Ishikawa (cell line): ENCODE measurements at regions not wholly inside any gene's neighbourhood (a gene's known extent, or its start where the extent isn't known, plus 50 kb on each side); places are given as distances from the start of the nearest gene placed in this dataset.

Source experiments
- CEBPB ChIP-seq: IDR thresholded peaks from 2 replicates; pipeline ENCODE4 v1.6.1; 2012
- CREB1 ChIP-seq: IDR thresholded peaks from 2 replicates; pipeline ENCODE4 v1.6.1; 2012; ENCODE audit warnings: low read depth
- EGR1 ChIP-seq: IDR thresholded peaks from 2 replicates; pipeline ENCODE4 v1.6.1; 2012
- EP300 ChIP-seq: IDR thresholded peaks from 2 replicates; pipeline ENCODE4 v1.6.1; 2012; ENCODE audit warnings: borderline replicate concordance
- FOXM1 ChIP-seq: IDR thresholded peaks from 2 replicates; pipeline ENCODE4 v1.6.1; 2012; ENCODE audit warnings: low read depth, borderline replicate concordance
- NFIC ChIP-seq: IDR thresholded peaks from 2 replicates; pipeline ENCODE4 v1.6.1; 2012
- RAD21 ChIP-seq: IDR thresholded peaks from 2 replicates; pipeline ENCODE4 v1.6.1; 2012; ENCODE audit warnings: low read depth
- TAF1 ChIP-seq: IDR thresholded peaks from 2 replicates; pipeline ENCODE4 v1.6.1; 2012; ENCODE audit warnings: low read depth, mild to moderate bottlenecking
- TCF12 ChIP-seq: IDR thresholded peaks from 2 replicates; pipeline ENCODE4 v1.6.1; 2012; ENCODE audit warnings: low read depth
- TEAD4 ChIP-seq: IDR thresholded peaks from 2 replicates; pipeline ENCODE4 v1.6.1; 2012
- YY1 ChIP-seq: IDR thresholded peaks from 2 replicates; pipeline ENCODE4 v1.6.1; 2012; ENCODE audit warnings: low read depth
- ZBTB7A ChIP-seq: IDR thresholded peaks from 2 replicates; pipeline ENCODE4 v1.6.1; 2012; ENCODE audit warnings: low read depth
- TF ChIP-seq, protein P1 (sequence below): IDR thresholded peaks from 2 replicates; pipeline ENCODE4 v1.6.1; 2012
- TF ChIP-seq, protein P2 (sequence below): IDR thresholded peaks from 2 replicates; pipeline ENCODE4 v1.6.1; 2012
- TF ChIP-seq, protein P3 (sequence below): IDR thresholded peaks from 2 replicates; pipeline ENCODE4 v1.6.1; 2012; ENCODE audit warnings: low read depth, mild to moderate bottlenecking

DNA sequence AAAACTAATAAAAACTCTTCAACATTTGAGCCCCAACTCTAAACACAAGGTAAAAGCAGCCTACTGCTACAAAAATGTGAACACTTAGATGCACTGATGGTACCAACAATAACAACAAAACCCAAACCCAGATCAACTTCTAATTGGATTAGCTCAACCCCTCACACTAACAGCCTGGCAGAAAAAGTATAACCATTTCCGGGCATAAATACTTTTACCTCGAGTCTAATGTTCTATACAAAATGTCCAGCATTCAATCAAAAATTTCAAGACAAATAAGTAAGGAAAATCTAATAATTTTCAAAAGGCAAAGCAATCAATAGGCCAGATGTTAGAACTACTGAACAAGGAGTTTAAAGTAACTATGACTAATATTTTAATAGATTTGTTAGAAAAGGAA, 303.3 kb downstream of the ARRDC4 start:
- TF ChIP-seq CREB1 (no peak), CEBPB (no peak), YY1 (no peak), EP300 (no peak)
- TF ChIP-seq, protein P1, sequence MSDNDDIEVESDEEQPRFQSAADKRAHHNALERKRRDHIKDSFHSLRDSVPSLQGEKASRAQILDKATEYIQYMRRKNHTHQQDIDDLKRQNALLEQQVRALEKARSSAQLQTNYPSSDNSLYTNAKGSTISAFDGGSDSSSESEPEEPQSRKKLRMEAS: no peak
- TF ChIP-seq, protein P2, sequence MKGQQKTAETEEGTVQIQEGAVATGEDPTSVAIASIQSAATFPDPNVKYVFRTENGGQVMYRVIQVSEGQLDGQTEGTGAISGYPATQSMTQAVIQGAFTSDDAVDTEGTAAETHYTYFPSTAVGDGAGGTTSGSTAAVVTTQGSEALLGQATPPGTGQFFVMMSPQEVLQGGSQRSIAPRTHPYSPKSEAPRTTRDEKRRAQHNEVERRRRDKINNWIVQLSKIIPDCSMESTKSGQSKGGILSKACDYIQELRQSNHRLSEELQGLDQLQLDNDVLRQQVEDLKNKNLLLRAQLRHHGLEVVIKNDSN: no peak

DNA sequence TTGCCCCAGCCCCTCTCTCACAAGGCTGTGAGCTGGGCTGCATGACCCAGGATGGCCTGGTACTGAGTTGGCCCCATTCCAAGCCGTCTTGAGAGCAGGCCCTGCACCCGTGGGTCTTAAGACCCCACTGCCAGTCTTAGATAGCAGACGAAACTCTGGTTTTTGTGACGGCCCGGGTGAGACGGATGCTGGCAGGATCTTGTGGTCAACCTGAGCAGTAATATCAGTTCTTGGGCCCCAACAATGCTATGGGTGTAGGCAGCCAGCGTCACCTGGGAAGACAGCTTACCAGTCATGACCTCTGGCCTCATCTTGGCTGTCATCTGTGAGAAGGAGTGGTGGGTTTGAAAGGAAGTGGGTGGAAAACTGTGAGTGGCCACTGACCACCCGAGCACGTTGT, 305.8 kb downstream of the ARRDC4 start:
- TF ChIP-seq TAF1 (no peak), TCF12 (no peak), ZBTB7A (no peak), YY1 (no peak), FOXM1 (no peak), CREB1 (no peak), RAD21 (no peak), TEAD4 (no peak)
- TF ChIP-seq, protein P3, sequence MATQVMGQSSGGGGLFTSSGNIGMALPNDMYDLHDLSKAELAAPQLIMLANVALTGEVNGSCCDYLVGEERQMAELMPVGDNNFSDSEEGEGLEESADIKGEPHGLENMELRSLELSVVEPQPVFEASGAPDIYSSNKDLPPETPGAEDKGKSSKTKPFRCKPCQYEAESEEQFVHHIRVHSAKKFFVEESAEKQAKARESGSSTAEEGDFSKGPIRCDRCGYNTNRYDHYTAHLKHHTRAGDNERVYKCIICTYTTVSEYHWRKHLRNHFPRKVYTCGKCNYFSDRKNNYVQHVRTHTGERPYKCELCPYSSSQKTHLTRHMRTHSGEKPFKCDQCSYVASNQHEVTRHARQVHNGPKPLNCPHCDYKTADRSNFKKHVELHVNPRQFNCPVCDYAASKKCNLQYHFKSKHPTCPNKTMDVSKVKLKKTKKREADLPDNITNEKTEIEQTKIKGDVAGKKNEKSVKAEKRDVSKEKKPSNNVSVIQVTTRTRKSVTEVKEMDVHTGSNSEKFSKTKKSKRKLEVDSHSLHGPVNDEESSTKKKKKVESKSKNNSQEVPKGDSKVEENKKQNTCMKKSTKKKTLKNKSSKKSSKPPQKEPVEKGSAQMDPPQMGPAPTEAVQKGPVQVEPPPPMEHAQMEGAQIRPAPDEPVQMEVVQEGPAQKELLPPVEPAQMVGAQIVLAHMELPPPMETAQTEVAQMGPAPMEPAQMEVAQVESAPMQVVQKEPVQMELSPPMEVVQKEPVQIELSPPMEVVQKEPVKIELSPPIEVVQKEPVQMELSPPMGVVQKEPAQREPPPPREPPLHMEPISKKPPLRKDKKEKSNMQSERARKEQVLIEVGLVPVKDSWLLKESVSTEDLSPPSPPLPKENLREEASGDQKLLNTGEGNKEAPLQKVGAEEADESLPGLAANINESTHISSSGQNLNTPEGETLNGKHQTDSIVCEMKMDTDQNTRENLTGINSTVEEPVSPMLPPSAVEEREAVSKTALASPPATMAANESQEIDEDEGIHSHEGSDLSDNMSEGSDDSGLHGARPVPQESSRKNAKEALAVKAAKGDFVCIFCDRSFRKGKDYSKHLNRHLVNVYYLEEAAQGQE: no peak
- TF ChIP-seq, protein P2: no peak

DNA sequence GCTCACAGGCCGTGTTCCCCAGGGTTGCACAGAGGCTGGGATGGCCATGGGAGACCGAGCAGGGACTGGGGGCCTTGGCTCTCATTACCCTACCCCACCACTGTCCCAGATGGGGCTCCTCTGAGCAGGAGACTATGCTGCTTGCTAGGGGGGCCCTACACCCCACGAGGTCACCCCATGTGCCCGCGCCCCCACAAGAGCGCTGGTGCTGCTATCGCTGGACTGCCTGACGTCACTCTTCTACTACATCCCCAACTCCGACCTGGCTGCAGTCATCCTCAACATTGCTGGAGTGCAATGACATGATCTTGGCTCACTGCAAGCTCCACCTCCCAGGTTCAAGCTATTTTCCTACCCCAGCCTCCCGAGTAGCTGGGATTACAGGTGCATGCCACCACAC, 307.7 kb downstream of the ARRDC4 start:
- TF ChIP-seq RAD21 (no peak), EP300 (no peak), FOXM1 (no peak), CREB1 (no peak), EGR1 (no peak), NFIC (no peak), TCF12 (no peak)
- TF ChIP-seq, protein P3: no peak

DNA sequence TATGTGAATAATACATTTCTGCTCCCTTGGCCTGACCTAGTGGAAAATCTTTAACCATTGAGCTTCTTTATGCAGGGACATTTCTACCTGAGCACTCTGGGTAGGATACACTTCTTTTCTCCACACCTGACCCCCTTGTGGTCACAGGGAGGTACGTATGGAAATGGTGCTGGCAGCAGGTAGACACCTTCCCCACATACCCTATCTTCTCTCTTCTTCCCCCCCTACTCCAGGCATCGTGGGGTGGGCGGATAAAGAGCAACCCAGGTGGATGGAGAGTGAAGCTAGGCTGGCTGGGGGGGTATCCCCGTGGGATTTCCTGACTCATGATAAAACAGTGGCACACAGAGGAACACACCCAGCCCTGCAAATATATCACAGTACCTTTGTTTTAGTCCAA, 312.1 kb downstream of the ARRDC4 start:
- TF ChIP-seq ZBTB7A (no peak), CEBPB (no peak), YY1 (no peak), TEAD4 (no peak), CREB1 (no peak), EGR1 (no peak), RAD21 (no peak), EP300 (no peak), FOXM1 (no peak), TAF1 (no peak)
- TF ChIP-seq, protein P3: no peak
- TF ChIP-seq, protein P1: no peak

DNA sequence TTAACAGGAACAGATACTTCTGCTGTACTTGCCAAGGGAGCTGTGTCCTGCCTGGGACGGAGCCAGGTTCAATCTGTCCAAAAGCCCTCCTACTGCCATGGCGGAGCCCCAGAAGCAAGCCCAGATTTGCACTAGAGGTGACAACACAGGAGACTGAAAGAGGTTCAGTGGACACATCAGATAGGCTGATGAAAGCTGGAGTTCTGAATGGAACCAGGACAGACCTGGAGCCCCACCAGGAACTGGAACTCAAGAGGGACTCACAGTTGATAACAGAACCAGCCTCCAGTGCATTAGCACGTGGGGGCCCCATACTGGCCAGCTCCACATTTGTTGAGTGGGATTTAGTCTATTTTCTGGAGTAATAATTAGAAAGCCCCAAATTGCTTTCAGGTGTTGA, 315.5 kb downstream of the ARRDC4 start:
- TF ChIP-seq ZBTB7A: no peak
- TF ChIP-seq EGR1: no peak
- TF ChIP-seq TCF12: no peak
- no peak for TF ChIP-seq TEAD4
